AG10803 (cell line): ENCODE measurements at regions not wholly inside any gene's neighbourhood (a gene's known extent, or its start where the extent isn't known, plus 50 kb on each side); places are given as distances from the start of the nearest gene placed in this dataset.
A peak's percentile ranks its signal among the peaks of the same experiment; 100 is the strongest.

Experiments used
- DNase-seq: peaks from one replicate; pipeline ENCODE4 v3.0.0; 2010; ENCODE audit warnings: low read depth
- H3K4me3 ChIP-seq: 2 replicates; pipeline ENCODE4 v1.5.1; 2011; ENCODE audit warnings: mild to moderate bottlenecking, low read length, control low read depth
- CTCF ChIP-seq: conservative IDR thresholded peaks from 2 replicates; pipeline ENCODE4 v1.5.1; 2011; ENCODE audit warnings: mild to moderate bottlenecking, low read length, control low read depth, inconsistent platforms

GRCh38 chr20:51972056-51972455, 169.7 kb upstream of the SALL4 start:
- no peak overlapping the region for H3K4me3 ChIP-seq
- no peak for TF ChIP-seq CTCF
- DNase-seq, result no peak

GRCh38 chr20:51970858-51971257, 168.5 kb upstream of the SALL4 start:
- no peak for DNase-seq
- no peak for TF ChIP-seq CTCF
- H3K4me3 ChIP-seq, result no peak overlapping the region

GRCh38 chr20:51969191-51969590, 166.9 kb upstream of the SALL4 start:
- TF ChIP-seq CTCF, result no peak
- no peak overlapping the region for H3K4me3 ChIP-seq
- peak; percentile 22 for DNase-seq

- H3K4me3 ChIP-seq, result no peak overlapping the region
- no peak for DNase-seq
- no peak for TF ChIP-seq CTCF
Measured at GRCh38 chr20:51968151-51968550, 165.8 kb upstream of the SALL4 start.

GRCh38 chr20:51966296-51966971, 164.1 kb upstream of the SALL4 start:
- H3K4me3 ChIP-seq, result no peak overlapping the region
- DNase-seq, result peak; percentile 68
- TF ChIP-seq CTCF, result peak; percentile 83

GRCh38 chr20:51961964-51962761, 159.8 kb upstream of the SALL4 start:
- no peak overlapping the region for H3K4me3 ChIP-seq
- DNase-seq, result no peak
- TF ChIP-seq CTCF, result no peak
